WTC11 (cell line): ENCODE measurements at regions not wholly inside any gene's neighbourhood (a gene's known extent, or its start where the extent isn't known, plus 50 kb on each side); places are given as distances from the start of the nearest gene placed in this dataset.

Experiments
- CBFB ChIP-seq: sonication (generic); formaldehyde crosslinking; IDR thresholded peaks from 2 replicates; pipeline ENCODE4 v1.8.1; 2022; ENCODE audit warnings: mild to moderate bottlenecking, low read depth, missing genetic modification reagents
- CREM ChIP-seq: sonication (generic); formaldehyde crosslinking; IDR thresholded peaks from 2 replicates; pipeline ENCODE4 v1.8.1; 2022; ENCODE audit warnings: mild to moderate bottlenecking, missing genetic modification reagents, moderate library complexity
- FOXK1 ChIP-seq: sonication (generic); formaldehyde crosslinking; IDR thresholded peaks from 2 replicates; pipeline ENCODE4 v1.8.0; 2022; ENCODE audit warnings: mild to moderate bottlenecking, moderate library complexity, missing genetic modification reagents
- KAT7 ChIP-seq: sonication (generic); formaldehyde crosslinking; IDR thresholded peaks from 2 replicates; pipeline ENCODE4 v1.8.1; 2023; ENCODE audit warnings: missing genetic modification reagents, mild to moderate bottlenecking, borderline replicate concordance
- NR1H2 ChIP-seq: sonication (generic); formaldehyde crosslinking; IDR thresholded peaks from 2 replicates; pipeline ENCODE4 v1.9.0; 2021; ENCODE audit warnings: mild to moderate bottlenecking, moderate library complexity, missing genetic modification reagents
- SMAD3 ChIP-seq: sonication (generic); formaldehyde crosslinking; IDR thresholded peaks from 2 replicates; pipeline ENCODE4 v1.8.0; 2022; ENCODE audit warnings: missing genetic modification reagents, mild to moderate bottlenecking, borderline replicate concordance
- ZNF138 ChIP-seq: sonication (generic); formaldehyde crosslinking; conservative IDR thresholded peaks from 2 replicates; pipeline ENCODE4 v1.8.1; 2022; ENCODE audit warnings: mild to moderate bottlenecking, moderate library complexity, missing genetic modification reagents
- TF ChIP-seq, protein P1 (sequence below): sonication (generic); formaldehyde crosslinking; IDR thresholded peaks from 2 replicates; pipeline ENCODE4 v1.8.0; 2022; ENCODE audit warnings: mild to moderate bottlenecking, missing genetic modification reagents
- TF ChIP-seq, protein P2 (sequence below): fragments of 200-600 bp; IDR thresholded peaks from 2 replicates; pipeline ENCODE4 v1.8.0; 2022; ENCODE audit warnings: antibody characterized with exemption
- TF ChIP-seq, protein P3 (sequence below): sonication (generic); formaldehyde crosslinking; IDR thresholded peaks from 2 replicates; pipeline ENCODE4 v1.8.0; 2023; ENCODE audit warnings: mild to moderate bottlenecking, missing genetic modification reagents
- TF ChIP-seq, protein P4 (sequence below): sonication (generic); formaldehyde crosslinking; IDR thresholded peaks from 2 replicates; pipeline ENCODE4 v1.8.1; 2023; ENCODE audit warnings: mild to moderate bottlenecking, moderate library complexity, missing genetic modification reagents
- TF ChIP-seq, protein P5 (sequence below): sonication (generic); formaldehyde crosslinking; IDR thresholded peaks from 2 replicates; pipeline ENCODE4 v1.8.1; 2023; ENCODE audit warnings: mild to moderate bottlenecking, missing genetic modification reagents, moderate library complexity
- TF ChIP-seq, protein P6 (sequence below): sonication (generic); formaldehyde crosslinking; IDR thresholded peaks from 2 replicates; pipeline ENCODE4 v1.8.1; 2023; ENCODE audit warnings: mild to moderate bottlenecking, missing genetic modification reagents, borderline replicate concordance
- TF ChIP-seq, protein P7 (sequence below): sonication (generic); formaldehyde crosslinking; IDR thresholded peaks from 2 replicates; pipeline ENCODE4 v1.8.1; 2022; ENCODE audit warnings: mild to moderate bottlenecking, missing genetic modification reagents, moderate library complexity, borderline replicate concordance

DNA sequence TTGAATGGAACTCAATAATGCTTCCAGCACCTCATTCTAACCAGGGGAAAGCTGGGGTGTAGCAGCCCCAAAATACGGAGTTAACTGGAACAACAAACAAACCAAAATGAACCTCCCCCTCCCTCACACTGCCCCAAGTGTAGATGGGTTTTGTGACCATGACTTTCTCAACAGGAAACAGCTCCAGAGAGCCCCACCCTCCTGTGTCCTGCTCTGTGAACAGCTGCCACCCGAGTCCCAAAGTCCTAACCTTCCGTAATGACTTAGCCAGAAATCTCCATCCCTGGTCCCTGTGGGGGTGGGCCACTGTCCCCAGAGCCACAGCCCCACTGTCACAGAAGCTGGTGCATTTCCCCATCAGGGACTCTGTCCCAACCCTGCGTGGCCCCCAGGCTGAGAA lies 155.4 kb downstream of the CRYBB2 start:
- TF ChIP-seq, protein P1, sequence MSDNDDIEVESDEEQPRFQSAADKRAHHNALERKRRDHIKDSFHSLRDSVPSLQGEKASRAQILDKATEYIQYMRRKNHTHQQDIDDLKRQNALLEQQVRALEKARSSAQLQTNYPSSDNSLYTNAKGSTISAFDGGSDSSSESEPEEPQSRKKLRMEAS (CRISPR knock-in tag): no peak
- TF ChIP-seq SMAD3 (CRISPR knock-in tag) (no peak), KAT7 (CRISPR knock-in tag) (no peak), NR1H2 (no peak), ZNF138 (CRISPR knock-in tag) (no peak), CBFB (CRISPR knock-in tag) (no peak), CREM (CRISPR knock-in tag) (no peak), FOXK1 (CRISPR knock-in tag) (no peak)
- TF ChIP-seq, protein P2, sequence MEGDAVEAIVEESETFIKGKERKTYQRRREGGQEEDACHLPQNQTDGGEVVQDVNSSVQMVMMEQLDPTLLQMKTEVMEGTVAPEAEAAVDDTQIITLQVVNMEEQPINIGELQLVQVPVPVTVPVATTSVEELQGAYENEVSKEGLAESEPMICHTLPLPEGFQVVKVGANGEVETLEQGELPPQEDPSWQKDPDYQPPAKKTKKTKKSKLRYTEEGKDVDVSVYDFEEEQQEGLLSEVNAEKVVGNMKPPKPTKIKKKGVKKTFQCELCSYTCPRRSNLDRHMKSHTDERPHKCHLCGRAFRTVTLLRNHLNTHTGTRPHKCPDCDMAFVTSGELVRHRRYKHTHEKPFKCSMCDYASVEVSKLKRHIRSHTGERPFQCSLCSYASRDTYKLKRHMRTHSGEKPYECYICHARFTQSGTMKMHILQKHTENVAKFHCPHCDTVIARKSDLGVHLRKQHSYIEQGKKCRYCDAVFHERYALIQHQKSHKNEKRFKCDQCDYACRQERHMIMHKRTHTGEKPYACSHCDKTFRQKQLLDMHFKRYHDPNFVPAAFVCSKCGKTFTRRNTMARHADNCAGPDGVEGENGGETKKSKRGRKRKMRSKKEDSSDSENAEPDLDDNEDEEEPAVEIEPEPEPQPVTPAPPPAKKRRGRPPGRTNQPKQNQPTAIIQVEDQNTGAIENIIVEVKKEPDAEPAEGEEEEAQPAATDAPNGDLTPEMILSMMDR: no peak
- TF ChIP-seq, protein P3, sequence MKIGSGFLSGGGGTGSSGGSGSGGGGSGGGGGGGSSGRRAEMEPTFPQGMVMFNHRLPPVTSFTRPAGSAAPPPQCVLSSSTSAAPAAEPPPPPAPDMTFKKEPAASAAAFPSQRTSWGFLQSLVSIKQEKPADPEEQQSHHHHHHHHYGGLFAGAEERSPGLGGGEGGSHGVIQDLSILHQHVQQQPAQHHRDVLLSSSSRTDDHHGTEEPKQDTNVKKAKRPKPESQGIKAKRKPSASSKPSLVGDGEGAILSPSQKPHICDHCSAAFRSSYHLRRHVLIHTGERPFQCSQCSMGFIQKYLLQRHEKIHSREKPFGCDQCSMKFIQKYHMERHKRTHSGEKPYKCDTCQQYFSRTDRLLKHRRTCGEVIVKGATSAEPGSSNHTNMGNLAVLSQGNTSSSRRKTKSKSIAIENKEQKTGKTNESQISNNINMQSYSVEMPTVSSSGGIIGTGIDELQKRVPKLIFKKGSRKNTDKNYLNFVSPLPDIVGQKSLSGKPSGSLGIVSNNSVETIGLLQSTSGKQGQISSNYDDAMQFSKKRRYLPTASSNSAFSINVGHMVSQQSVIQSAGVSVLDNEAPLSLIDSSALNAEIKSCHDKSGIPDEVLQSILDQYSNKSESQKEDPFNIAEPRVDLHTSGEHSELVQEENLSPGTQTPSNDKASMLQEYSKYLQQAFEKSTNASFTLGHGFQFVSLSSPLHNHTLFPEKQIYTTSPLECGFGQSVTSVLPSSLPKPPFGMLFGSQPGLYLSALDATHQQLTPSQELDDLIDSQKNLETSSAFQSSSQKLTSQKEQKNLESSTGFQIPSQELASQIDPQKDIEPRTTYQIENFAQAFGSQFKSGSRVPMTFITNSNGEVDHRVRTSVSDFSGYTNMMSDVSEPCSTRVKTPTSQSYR: no peak
- TF ChIP-seq, protein P4, sequence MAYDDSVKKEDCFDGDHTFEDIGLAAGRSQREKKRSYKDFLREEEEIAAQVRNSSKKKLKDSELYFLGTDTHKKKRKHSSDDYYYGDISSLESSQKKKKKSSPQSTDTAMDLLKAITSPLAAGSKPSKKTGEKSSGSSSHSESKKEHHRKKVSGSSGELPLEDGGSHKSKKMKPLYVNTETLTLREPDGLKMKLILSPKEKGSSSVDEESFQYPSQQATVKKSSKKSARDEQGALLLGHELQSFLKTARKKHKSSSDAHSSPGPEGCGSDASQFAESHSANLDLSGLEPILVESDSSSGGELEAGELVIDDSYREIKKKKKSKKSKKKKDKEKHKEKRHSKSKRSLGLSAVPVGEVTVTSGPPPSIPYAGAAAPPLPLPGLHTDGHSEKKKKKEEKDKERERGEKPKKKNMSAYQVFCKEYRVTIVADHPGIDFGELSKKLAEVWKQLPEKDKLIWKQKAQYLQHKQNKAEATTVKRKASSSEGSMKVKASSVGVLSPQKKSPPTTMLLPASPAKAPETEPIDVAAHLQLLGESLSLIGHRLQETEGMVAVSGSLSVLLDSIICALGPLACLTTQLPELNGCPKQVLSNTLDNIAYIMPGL (CRISPR knock-in tag): no peak
- TF ChIP-seq, protein P5, sequence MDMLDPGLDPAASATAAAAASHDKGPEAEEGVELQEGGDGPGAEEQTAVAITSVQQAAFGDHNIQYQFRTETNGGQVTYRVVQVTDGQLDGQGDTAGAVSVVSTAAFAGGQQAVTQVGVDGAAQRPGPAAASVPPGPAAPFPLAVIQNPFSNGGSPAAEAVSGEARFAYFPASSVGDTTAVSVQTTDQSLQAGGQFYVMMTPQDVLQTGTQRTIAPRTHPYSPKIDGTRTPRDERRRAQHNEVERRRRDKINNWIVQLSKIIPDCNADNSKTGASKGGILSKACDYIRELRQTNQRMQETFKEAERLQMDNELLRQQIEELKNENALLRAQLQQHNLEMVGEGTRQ (CRISPR knock-in tag): no peak
- TF ChIP-seq, protein P6, sequence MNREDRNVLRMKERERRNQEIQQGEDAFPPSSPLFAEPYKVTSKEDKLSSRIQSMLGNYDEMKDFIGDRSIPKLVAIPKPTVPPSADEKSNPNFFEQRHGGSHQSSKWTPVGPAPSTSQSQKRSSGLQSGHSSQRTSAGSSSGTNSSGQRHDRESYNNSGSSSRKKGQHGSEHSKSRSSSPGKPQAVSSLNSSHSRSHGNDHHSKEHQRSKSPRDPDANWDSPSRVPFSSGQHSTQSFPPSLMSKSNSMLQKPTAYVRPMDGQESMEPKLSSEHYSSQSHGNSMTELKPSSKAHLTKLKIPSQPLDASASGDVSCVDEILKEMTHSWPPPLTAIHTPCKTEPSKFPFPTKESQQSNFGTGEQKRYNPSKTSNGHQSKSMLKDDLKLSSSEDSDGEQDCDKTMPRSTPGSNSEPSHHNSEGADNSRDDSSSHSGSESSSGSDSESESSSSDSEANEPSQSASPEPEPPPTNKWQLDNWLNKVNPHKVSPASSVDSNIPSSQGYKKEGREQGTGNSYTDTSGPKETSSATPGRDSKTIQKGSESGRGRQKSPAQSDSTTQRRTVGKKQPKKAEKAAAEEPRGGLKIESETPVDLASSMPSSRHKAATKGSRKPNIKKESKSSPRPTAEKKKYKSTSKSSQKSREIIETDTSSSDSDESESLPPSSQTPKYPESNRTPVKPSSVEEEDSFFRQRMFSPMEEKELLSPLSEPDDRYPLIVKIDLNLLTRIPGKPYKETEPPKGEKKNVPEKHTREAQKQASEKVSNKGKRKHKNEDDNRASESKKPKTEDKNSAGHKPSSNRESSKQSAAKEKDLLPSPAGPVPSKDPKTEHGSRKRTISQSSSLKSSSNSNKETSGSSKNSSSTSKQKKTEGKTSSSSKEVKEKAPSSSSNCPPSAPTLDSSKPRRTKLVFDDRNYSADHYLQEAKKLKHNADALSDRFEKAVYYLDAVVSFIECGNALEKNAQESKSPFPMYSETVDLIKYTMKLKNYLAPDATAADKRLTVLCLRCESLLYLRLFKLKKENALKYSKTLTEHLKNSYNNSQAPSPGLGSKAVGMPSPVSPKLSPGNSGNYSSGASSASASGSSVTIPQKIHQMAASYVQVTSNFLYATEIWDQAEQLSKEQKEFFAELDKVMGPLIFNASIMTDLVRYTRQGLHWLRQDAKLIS: no peak
- TF ChIP-seq, protein P7, sequence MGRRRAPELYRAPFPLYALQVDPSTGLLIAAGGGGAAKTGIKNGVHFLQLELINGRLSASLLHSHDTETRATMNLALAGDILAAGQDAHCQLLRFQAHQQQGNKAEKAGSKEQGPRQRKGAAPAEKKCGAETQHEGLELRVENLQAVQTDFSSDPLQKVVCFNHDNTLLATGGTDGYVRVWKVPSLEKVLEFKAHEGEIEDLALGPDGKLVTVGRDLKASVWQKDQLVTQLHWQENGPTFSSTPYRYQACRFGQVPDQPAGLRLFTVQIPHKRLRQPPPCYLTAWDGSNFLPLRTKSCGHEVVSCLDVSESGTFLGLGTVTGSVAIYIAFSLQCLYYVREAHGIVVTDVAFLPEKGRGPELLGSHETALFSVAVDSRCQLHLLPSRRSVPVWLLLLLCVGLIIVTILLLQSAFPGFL: no peak
